LNCaP clone FGC (cell line): ENCODE measurements at regions not wholly inside any gene's neighbourhood (a gene's known extent, or its start where the extent isn't known, plus 50 kb on each side); places are given as distances from the start of the nearest gene placed in this dataset.

Experiments
- DNase-seq: peaks from one replicate; pipeline ENCODE4 v3.0.0-alpha.2; 2011; ENCODE audit warnings: low read depth
- H3K4me3 ChIP-seq: 2 replicates; pipeline ENCODE4 v1.5.1; 2011; ENCODE audit warnings: mild to moderate bottlenecking, low read depth, low read length, control low read depth
- CTCF ChIP-seq: IDR thresholded peaks from 2 replicates; pipeline ENCODE4 v1.5.1; 2012; ENCODE audit warnings: mild to moderate bottlenecking; ENCODE audit not compliant: control insufficient read depth, insufficient read depth; ENCODE audit errors: extremely low read depth

- no peak for TF ChIP-seq CTCF
- no peak for DNase-seq
- no peak overlapping the region for H3K4me3 ChIP-seq
Observed at GRCh38 chr4:54391104-54391503, 162.0 kb downstream of the PDGFRA start.

DNA sequence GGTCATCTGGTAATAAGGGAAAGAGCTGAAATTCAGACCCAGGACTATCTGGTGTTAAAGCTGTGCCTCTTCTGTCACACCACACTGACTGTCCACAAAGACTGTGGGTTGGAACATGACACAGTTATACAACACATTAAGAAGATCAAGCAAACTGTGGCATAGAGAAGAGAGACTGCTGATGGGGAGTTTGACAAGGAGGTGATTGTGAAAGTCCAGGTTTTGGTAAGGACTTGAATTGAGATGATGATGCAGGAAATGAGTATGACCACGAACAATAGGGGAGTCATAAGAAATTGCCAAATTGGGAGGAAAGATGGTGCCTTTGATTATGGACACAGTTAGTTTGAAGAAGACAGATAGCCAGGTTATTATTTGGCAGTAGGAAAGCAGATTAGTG lies 163.4 kb downstream of the PDGFRA start:
- no peak for TF ChIP-seq CTCF
- no peak overlapping the region for H3K4me3 ChIP-seq
- DNase-seq, result no peak

DNA sequence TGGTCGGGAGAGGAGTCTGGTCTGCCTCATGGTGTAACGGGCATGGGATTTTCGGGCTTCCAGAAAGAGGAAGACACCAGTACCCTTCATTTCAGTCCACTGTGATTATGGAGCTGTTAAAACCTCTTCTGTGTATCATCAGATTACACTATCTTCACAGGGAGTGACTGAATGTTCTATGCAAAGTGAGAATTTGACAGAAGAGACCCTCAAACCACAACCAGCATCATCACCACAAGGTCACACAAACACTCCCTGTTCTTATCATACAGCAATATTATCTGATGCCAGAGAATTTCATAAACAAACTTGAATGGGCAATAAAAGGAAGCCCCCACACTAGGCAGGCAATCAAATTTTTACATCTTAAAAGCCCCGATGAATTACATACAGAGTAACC lies 164.2 kb downstream of the PDGFRA start:
- TF ChIP-seq CTCF, result no peak
- no peak for DNase-seq
- H3K4me3 ChIP-seq, result no peak overlapping the region

DNA sequence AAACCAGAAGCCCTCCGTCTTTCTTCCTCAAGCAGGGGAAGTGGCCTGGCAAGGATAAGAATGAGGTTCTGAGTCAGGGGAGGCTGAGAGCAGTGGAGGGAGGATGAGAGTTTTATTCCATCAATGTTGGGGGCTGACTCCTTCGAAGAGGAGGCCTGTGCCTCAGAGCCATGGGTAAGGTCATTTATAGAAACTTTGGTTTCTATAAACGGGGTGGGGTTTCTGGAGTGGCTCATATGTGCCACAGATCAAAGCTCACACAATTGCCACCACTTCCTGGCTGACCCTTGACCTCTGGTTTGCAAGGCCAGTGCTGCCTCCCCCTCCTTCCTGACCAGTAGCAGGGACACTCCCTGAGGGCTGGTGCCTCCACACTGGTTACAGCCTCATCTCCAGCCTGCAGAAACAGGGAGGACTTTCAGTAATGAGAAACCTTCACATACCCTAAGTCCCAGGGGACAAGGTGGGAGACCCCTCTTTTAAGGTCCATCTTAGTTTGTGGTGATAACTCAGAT lies 166.0 kb downstream of the PDGFRA start:
- no peak for TF ChIP-seq CTCF
- no peak overlapping the region for H3K4me3 ChIP-seq
- no peak for DNase-seq

- TF ChIP-seq CTCF, result no peak
- H3K4me3 ChIP-seq, result no peak overlapping the region
- no peak for DNase-seq
Observed at GRCh38 chr4:54400188-54400587, 171.1 kb downstream of the PDGFRA start.

DNA sequence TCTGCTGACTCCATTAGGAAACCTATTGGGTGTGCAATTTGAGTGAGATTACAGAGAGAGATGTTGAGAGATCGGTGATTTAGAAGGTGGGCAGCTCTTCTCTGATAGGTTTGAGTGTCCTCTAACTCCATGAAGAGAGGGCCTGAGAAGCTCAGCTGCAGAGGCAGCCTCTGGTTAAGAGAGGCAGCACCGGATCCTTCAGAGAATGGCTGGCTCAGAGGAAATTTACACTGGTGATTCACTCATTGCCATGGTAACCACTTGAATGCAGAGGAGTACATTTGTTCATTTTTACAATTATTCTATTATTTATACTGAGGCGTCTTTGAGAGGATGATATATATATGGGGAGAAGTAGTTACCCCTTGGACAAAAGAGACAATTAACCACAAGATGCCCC lies 171.7 kb downstream of the PDGFRA start:
- no peak for DNase-seq
- TF ChIP-seq CTCF, result no peak

GRCh38 chr4:54402880-54403480 lies 173.9 kb downstream of the PDGFRA start:
- DNase-seq, result no peak
- no peak for TF ChIP-seq CTCF

More for the DNA sequence above, 171.7 kb downstream of the PDGFRA start:
- no peak overlapping the region for H3K4me3 ChIP-seq

More at GRCh38 chr4:54402880-54403480, 173.9 kb downstream of the PDGFRA start:
- H3K4me3 ChIP-seq, result no peak overlapping the region
